ENCODE measurements at regions not wholly inside any gene's neighbourhood (a gene's known extent, or its start where the extent isn't known, plus 50 kb on each side); places are given as distances from the start of the nearest gene placed in this dataset.

- H3K27ac ChIP-seq, result no peak overlapping the region
- TF ChIP-seq CTCF (IDR thresholded peaks at IDR 0.05; ENCODE audit: low read depth, low read length), result no peak
- H3K27me3 ChIP-seq, result no peaks in the 10 kb centered on the region
- no peaks in the 10 kb centered on the region for H3K36me3 ChIP-seq
- H3K4me1 ChIP-seq (ENCODE audit: low read depth), result no peaks in the 10 kb centered on the region
- H3K9me3 ChIP-seq (ENCODE audit: low read depth), result no peaks in the 10 kb centered on the region
- H3K4me3 ChIP-seq, result no peak overlapping the region
- no peak for DNase-seq (ENCODE audit: low read depth in 1 of 2, low spot score in 1 of 2)
These were observed 410.5 kb downstream of the BMP2 start for GRCh38 chr20:7178004-7178403.

GRCh38 chr20:7180256-7181045 is 413.0 kb downstream of the BMP2 start:
- Histone ChIP-seq H3K27me3 (no peaks in the 10 kb centered on the region), H3K4me1 (ENCODE audit: low read depth) (no peaks in the 10 kb centered on the region), H3K36me3 (no peaks in the 10 kb centered on the region), H3K27ac (no peak overlapping the region), H3K4me3 (no peak overlapping the region), H3K9me3 (ENCODE audit: low read depth) (no peaks in the 10 kb centered on the region)
- no peak for TF ChIP-seq CTCF (IDR thresholded peaks at IDR 0.05; ENCODE audit: low read depth, low read length)
- peak in 1 of 2 donors; percentile 44 for DNase-seq (ENCODE audit: low read depth in 1 of 2, low spot score in 1 of 2)

GRCh38 chr20:7189231-7189630 is 421.7 kb downstream of the BMP2 start:
- Histone ChIP-seq H3K4me3 (no peak overlapping the region), H3K9me3 (ENCODE audit: low read depth) (peaks cover 3% of the 10 kb centered on the region), H3K36me3 (no peaks in the 10 kb centered on the region), H3K27me3 (no peaks in the 10 kb centered on the region), H3K27ac (no peak overlapping the region), H3K4me1 (ENCODE audit: low read depth) (no peaks in the 10 kb centered on the region)
- no peak for TF ChIP-seq CTCF (IDR thresholded peaks at IDR 0.05; ENCODE audit: low read depth, low read length)
- no peak for DNase-seq (ENCODE audit: low read depth in 1 of 2, low spot score in 1 of 2)

- Histone ChIP-seq H3K27ac (no peak overlapping the region), H3K36me3 (no peaks in the 10 kb centered on the region), H3K9me3 (ENCODE audit: low read depth) (peaks cover 3% of the 10 kb centered on the region), H3K4me1 (ENCODE audit: low read depth) (no peaks in the 10 kb centered on the region), H3K27me3 (no peaks in the 10 kb centered on the region), H3K4me3 (no peak overlapping the region)
- no peak for DNase-seq (ENCODE audit: low read depth in 1 of 2, low spot score in 1 of 2)
- TF ChIP-seq CTCF (IDR thresholded peaks at IDR 0.05; ENCODE audit: low read depth, low read length), result no peak
These were observed 426.2 kb downstream of the BMP2 start for GRCh38 chr20:7193681-7194080.

- H3K4me1 ChIP-seq (ENCODE audit: low read depth), result no peaks in the 10 kb centered on the region
- H3K27ac ChIP-seq, result no peak overlapping the region
- no peaks in the 10 kb centered on the region for H3K36me3 ChIP-seq
- TF ChIP-seq CTCF (IDR thresholded peaks at IDR 0.05; ENCODE audit: low read depth, low read length), result no peak
- H3K27me3 ChIP-seq, result no peaks in the 10 kb centered on the region
- DNase-seq (ENCODE audit: low read depth in 1 of 2, low spot score in 1 of 2), result peak in 1 of 2 donors; percentile 82
- H3K9me3 ChIP-seq (ENCODE audit: low read depth), result peaks cover 3% of the 10 kb centered on the region
- H3K4me3 ChIP-seq, result no peak overlapping the region
These were observed 428.2 kb downstream of the BMP2 start for GRCh38 chr20:7195704-7196103.

Data from cardiac muscle cell (in vitro differentiated cells and primary cell).